DMS79 (cell line): ENCODE measurements at regions not wholly inside any gene's neighbourhood (a gene's known extent, or its start where the extent isn't known, plus 50 kb on each side); places are given as distances from the start of the nearest gene placed in this dataset.

Experiments used
- DNase-seq: peaks from one replicate; lab custom pipeline; 2025; lab: John Stamatoyannopoulos, UW

GRCh38 chr13:40077396-40078027, 422.1 kb downstream of the COG6 start:
- DNase-seq = no peak

GRCh38 chr13:40079721-40080120, 424.3 kb downstream of the COG6 start:
- no peak for DNase-seq

GRCh38 chr13:40080676-40081075, 425.2 kb downstream of the COG6 start:
- DNase-seq = no peak

GRCh38 chr13:40082639-40083038, 427.2 kb downstream of the COG6 start:
- no peak for DNase-seq

GRCh38 chr13:40083841-40084240, 428.4 kb downstream of the COG6 start:
- no peak for DNase-seq

GRCh38 chr13:40084934-40085333, 429.5 kb downstream of the COG6 start:
- DNase-seq = no peak

GRCh38 chr13:40087091-40088002, 431.9 kb downstream of the COG6 start:
- DNase-seq = peak; percentile 43

GRCh38 chr13:40094056-40094455, 438.6 kb downstream of the COG6 start:
- peak; percentile 64 for DNase-seq

GRCh38 chr13:40095695-40096356, 440.4 kb downstream of the COG6 start:
- no peak for DNase-seq

GRCh38 chr13:40096357-40096901, 441.0 kb downstream of the COG6 start:
- no peak for DNase-seq

GRCh38 chr13:40098246-40098645, 442.8 kb downstream of the COG6 start:
- DNase-seq = no peak

GRCh38 chr13:40101708-40102359, 446.4 kb downstream of the COG6 start:
- no peak for DNase-seq

GRCh38 chr13:40102360-40102727, 446.9 kb downstream of the COG6 start:
- DNase-seq = no peak

GRCh38 chr13:40102854-40103253, 447.4 kb downstream of the COG6 start:
- no peak for DNase-seq

GRCh38 chr13:40103864-40104263, 448.4 kb downstream of the COG6 start:
- no peak for DNase-seq

- no peak for DNase-seq
These were observed 449.8 kb downstream of the COG6 start for GRCh38 chr13:40105231-40105630.

- no peak for DNase-seq
These were observed 453.9 kb downstream of the COG6 start for GRCh38 chr13:40109351-40109844.

- no peak for DNase-seq
These were observed 458.3 kb downstream of the COG6 start for GRCh38 chr13:40113643-40114304.

- DNase-seq = no peak
These were observed 458.9 kb downstream of the COG6 start for GRCh38 chr13:40114305-40114896.

GRCh38 chr13:40115426-40115825, 460.0 kb downstream of the COG6 start:
- DNase-seq = no peak

GRCh38 chr13:40116008-40116407, 460.5 kb downstream of the COG6 start:
- DNase-seq = no peak
